ENCODE measurements at regions not wholly inside any gene's neighbourhood (a gene's known extent, or its start where the extent isn't known, plus 50 kb on each side); places are given as distances from the start of the nearest gene placed in this dataset.

DNA sequence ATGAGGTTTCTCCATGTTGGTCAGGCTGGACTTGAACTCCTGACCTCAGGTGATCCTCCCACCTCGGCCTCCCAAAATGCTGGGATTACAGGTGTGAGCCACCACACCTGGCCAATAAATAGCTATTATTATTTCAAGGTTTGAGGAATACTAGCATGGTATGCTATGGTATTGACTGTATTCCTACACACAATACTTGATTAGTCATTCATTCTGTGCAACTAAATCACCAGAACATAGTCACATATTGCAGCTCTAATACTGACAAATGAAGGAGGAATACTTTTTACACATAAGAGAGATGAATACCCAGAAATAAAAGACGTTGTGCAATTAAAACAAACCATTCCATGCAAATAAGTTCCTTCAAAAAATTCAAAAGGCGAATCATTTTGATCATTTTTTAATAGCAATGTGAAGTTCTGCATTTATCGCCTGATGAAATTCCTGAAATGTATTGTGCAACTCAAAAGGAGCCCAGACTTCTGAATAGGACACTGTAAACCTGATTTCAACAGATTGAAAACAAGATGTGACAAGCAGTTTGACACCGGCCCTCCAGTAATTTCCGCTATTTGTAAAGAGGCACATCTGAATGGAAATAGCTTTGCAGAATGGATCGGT is 687.4 kb upstream of the SEMA6A start:
- TF ChIP-seq, protein P1, sequence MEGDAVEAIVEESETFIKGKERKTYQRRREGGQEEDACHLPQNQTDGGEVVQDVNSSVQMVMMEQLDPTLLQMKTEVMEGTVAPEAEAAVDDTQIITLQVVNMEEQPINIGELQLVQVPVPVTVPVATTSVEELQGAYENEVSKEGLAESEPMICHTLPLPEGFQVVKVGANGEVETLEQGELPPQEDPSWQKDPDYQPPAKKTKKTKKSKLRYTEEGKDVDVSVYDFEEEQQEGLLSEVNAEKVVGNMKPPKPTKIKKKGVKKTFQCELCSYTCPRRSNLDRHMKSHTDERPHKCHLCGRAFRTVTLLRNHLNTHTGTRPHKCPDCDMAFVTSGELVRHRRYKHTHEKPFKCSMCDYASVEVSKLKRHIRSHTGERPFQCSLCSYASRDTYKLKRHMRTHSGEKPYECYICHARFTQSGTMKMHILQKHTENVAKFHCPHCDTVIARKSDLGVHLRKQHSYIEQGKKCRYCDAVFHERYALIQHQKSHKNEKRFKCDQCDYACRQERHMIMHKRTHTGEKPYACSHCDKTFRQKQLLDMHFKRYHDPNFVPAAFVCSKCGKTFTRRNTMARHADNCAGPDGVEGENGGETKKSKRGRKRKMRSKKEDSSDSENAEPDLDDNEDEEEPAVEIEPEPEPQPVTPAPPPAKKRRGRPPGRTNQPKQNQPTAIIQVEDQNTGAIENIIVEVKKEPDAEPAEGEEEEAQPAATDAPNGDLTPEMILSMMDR (IDR thresholded peaks at IDR 0.05; ENCODE audit: low read length), result no peak
- TF ChIP-seq EZH2 (optimal IDR thresholded peaks at IDR 0.05; ENCODE audit: low read depth, low read length), result no peak
- TF ChIP-seq EZH2phosphoT487 (IDR thresholded peaks at IDR 0.05; ENCODE audit: low read length), result no peak
